Lung (tissue), 11 donors: ENCODE measurements at regions not wholly inside any gene's neighbourhood (a gene's known extent, or its start where the extent isn't known, plus 50 kb on each side); places are given as distances from the start of the nearest gene placed in this dataset.

ENCODE experiments used
- ATAC-seq: fragments of 200-7000 bp; cut with Tn5 transposase; one replicate; pipeline ENCODE4 v1.9.1; 2020; ENCODE audit warnings: moderate number of reproducible peaks; ENCODE audit not compliant: insufficient read depth, low FRiP score
- DNase-seq, 3 donors: peaks; one replicate each; pipeline ENCODE4 v3.0.0-alpha.2; 2013 to 2017
- H3K27ac ChIP-seq, 2 donors: one replicate each; pipeline ENCODE4 v1.5.1; 2013; ENCODE audit warnings: mild to moderate bottlenecking in 2 of 2, moderate library complexity in 2 of 2, control low read depth in 1 of 2, inconsistent platforms in 1 of 2, low read depth in 1 of 2, low read length in 1 of 2
- H3K27me3 ChIP-seq, 3 donors: one replicate each; pipeline ENCODE4 v1.5.1; 2013; ENCODE audit warnings: low read length in 2 of 3; ENCODE audit not compliant: control insufficient read depth in 3 of 3, insufficient read depth in 3 of 3
- H3K36me3 ChIP-seq, 4 donors: one replicate each; pipeline ENCODE4 v1.5.1; 2013; ENCODE audit warnings: low read length in 4 of 4, mild to moderate bottlenecking in 1 of 4, moderate library complexity in 1 of 4; ENCODE audit not compliant: control insufficient read depth in 4 of 4, insufficient read depth in 4 of 4
- H3K4me1 ChIP-seq, 5 donors: one replicate each; pipeline ENCODE4 v1.5.1; 2013; ENCODE audit warnings: low read length in 5 of 5, mild to moderate bottlenecking in 2 of 5, moderate library complexity in 1 of 5; ENCODE audit not compliant: control insufficient read depth in 5 of 5, insufficient read depth in 5 of 5
- H3K4me3 ChIP-seq: one replicate; pipeline ENCODE4 v1.5.1; 2013; ENCODE audit warnings: mild to moderate bottlenecking, control low read depth, moderate library complexity
- H3K9ac ChIP-seq, 2 donors: one replicate each; pipeline ENCODE4 v1.5.1; 2013; ENCODE audit warnings: low read length in 2 of 2, control low read depth in 1 of 2; ENCODE audit not compliant: insufficient read depth in 1 of 2
- H3K9me3 ChIP-seq, 4 donors: one replicate each; pipeline ENCODE4 v1.5.1; 2013; ENCODE audit warnings: low read length in 3 of 4, mild to moderate bottlenecking in 1 of 4, moderate library complexity in 1 of 4; ENCODE audit not compliant: control insufficient read depth in 4 of 4, insufficient read depth in 3 of 4
- CTCF ChIP-seq: IDR thresholded peaks from 2 replicates; pipeline ENCODE4 v1.5.1; 2012; ENCODE audit warnings: mild to moderate bottlenecking; ENCODE audit errors: control extremely low read depth, extremely low read depth
- WGBS, 2 donors: extraction: QIAGEN DNeasy Blood & Tissue Kit; methylation state at CpG; one replicate each; pipeline ENCODE4 v1.1.7; 2013; 5-methylcytosine and 5-hydroxymethylcytosine counted together
- donor health status: control.
- donor health status: control.
- donor health status: Bipolar disorder and iron deficiency.
- donor health status: healthy.
- donor health status: DM: yes; HTN: yes; CAD: no.

GRCh38 chr7:84684836-84685480 is 490.4 kb upstream of the SEMA3A start:
- Histone ChIP-seq H3K36me3 (no peaks in the 10 kb centered on the region), H3K27ac (no peak overlapping the region), H3K4me1 (peaks cover 0 to 6% (median 0%) of the 10 kb centered on the region in 5 donors), H3K4me3 (no peak overlapping the region), H3K9ac (no peak overlapping the region), H3K9me3 (no peaks in the 10 kb centered on the region), H3K27me3 (no peaks in the 10 kb centered on the region)
- ATAC-seq (no peak), DNase-seq (no peak)
- TF ChIP-seq CTCF: no peak
- WGBS, 2 donors: 98% methylated on average over 1 of the region's 1 CpG

GRCh38 chr7:84682543-84682942 is 488.0 kb upstream of the SEMA3A start:
- H3K27me3 ChIP-seq: no peaks in the 10 kb centered on the region
- no peaks in the 10 kb centered on the region for H3K36me3 ChIP-seq
- no peak for DNase-seq
- no peak for TF ChIP-seq CTCF
- H3K4me3 ChIP-seq: no peak overlapping the region
- no peaks in the 10 kb centered on the region for H3K9me3 ChIP-seq
- H3K4me1 ChIP-seq: no peaks in the 10 kb centered on the region
- H3K27ac ChIP-seq: no peak overlapping the region
- WGBS, 2 donors: 73 to 84% methylated on average over 2 of the region's 2 CpGs
- no peak overlapping the region for H3K9ac ChIP-seq
- ATAC-seq: no peak

GRCh38 chr7:84678841-84679240 is 484.3 kb upstream of the SEMA3A start:
- no peak for ATAC-seq
- H3K4me3 ChIP-seq: no peak overlapping the region

More at GRCh38 chr7:84678841-84679240, 484.3 kb upstream of the SEMA3A start:
- Histone ChIP-seq H3K27ac (no peak overlapping the region), H3K27me3 (no peaks in the 10 kb centered on the region), H3K36me3 (no peaks in the 10 kb centered on the region), H3K9me3 (no peaks in the 10 kb centered on the region), H3K9ac (no peak overlapping the region), H3K4me1 (no peaks in the 10 kb centered on the region)
- DNase-seq: no peak
- WGBS, 2 donors: 89 to 95% methylated on average over 2 of the region's 2 CpGs
- no peak for TF ChIP-seq CTCF
